ENCODE measurements at regions not wholly inside any gene's neighbourhood (a gene's known extent, or its start where the extent isn't known, plus 50 kb on each side); places are given as distances from the start of the nearest gene placed in this dataset.

- no peak for DNase-seq
Observed at GRCh38 chr10:78526347-78526746, 492.7 kb downstream of the RPS24 start.

GRCh38 chr10:78527296-78527695 lies 493.6 kb downstream of the RPS24 start:
- DNase-seq = no peak

GRCh38 chr10:78528749-78529204 lies 495.1 kb downstream of the RPS24 start:
- no peak for DNase-seq

GRCh38 chr10:78529262-78529661 lies 495.6 kb downstream of the RPS24 start:
- no peak for DNase-seq

GRCh38 chr10:78531088-78531487 lies 497.4 kb downstream of the RPS24 start:
- no peak for DNase-seq

- DNase-seq = no peak
Observed at GRCh38 chr10:78532480-78533042, 498.9 kb downstream of the RPS24 start.

GRCh38 chr10:78533098-78533497 lies 499.4 kb downstream of the RPS24 start:
- no peak for DNase-seq

- no peak for DNase-seq
Observed at GRCh38 chr10:78533776-78534175, 500.1 kb downstream of the RPS24 start.

- no peak for DNase-seq
Observed at GRCh38 chr10:78535716-78536218, 502.1 kb downstream of the RPS24 start.

- no peak for DNase-seq
Observed at GRCh38 chr10:78537018-78537417, 503.4 kb downstream of the RPS24 start.

- no peak for DNase-seq
Observed at GRCh38 chr10:78539247-78539766, 505.6 kb downstream of the RPS24 start.

GRCh38 chr10:78540355-78541076 lies 506.9 kb downstream of the RPS24 start:
- DNase-seq = no peak

- DNase-seq = peak; percentile 9
Observed at GRCh38 chr10:78541481-78542140, 507.9 kb downstream of the RPS24 start.

- DNase-seq = no peak
Observed at GRCh38 chr10:78542141-78542489, 508.5 kb downstream of the RPS24 start.

GRCh38 chr10:78542521-78542920 lies 508.9 kb downstream of the RPS24 start:
- no peak for DNase-seq

GRCh38 chr10:78543031-78543748 lies 509.5 kb downstream of the RPS24 start:
- no peak for DNase-seq

GRCh38 chr10:78543749-78544362 lies 510.2 kb downstream of the RPS24 start:
- DNase-seq = peak; percentile 66

- no peak for DNase-seq
Observed at GRCh38 chr10:78544423-78545090, 510.9 kb downstream of the RPS24 start.

- DNase-seq = no peak
Observed at GRCh38 chr10:78545756-78546155, 512.1 kb downstream of the RPS24 start.

- no peak for DNase-seq
Observed at GRCh38 chr10:78547397-78547796, 513.7 kb downstream of the RPS24 start.

GRCh38 chr10:78547905-78548304 lies 514.2 kb downstream of the RPS24 start:
- no peak for DNase-seq

- no peak for DNase-seq
Observed at GRCh38 chr10:78548369-78548768, 514.7 kb downstream of the RPS24 start.
